ENCODE measurements at regions not wholly inside any gene's neighbourhood (a gene's known extent, or its start where the extent isn't known, plus 50 kb on each side); places are given as distances from the start of the nearest gene placed in this dataset.

- TF ChIP-seq POLR2A (IDR thresholded peaks at IDR 0.05; ENCODE audit: low read depth, low read length) = no peak
- TF ChIP-seq POLR2AphosphoS5 (IDR thresholded peaks at IDR 0.05; ENCODE audit: low read depth, low read length) = no peak
- no peak for TF ChIP-seq TAF1 (IDR thresholded peaks at IDR 0.05; ENCODE audit: borderline replicate concordance, low read depth, low read length)
Measured at GRCh38 chr3:99167071-99167470, 265.6 kb upstream of the DCBLD2 start.

Measured in GM12892 (cell line).